Endodermal cell (in vitro differentiated cells): ENCODE measurements at regions not wholly inside any gene's neighbourhood (a gene's known extent, or its start where the extent isn't known, plus 50 kb on each side); places are given as distances from the start of the nearest gene placed in this dataset.

Experiments used
- DNase-seq: peaks from one replicate; pipeline ENCODE4 v3.0.0-alpha.2; 2017
- H3K27ac ChIP-seq: 2 replicates; pipeline ENCODE4 v1.5.1; 2013; ENCODE audit warnings: mild to moderate bottlenecking, low read depth, low read length, moderate library complexity
- H3K27me3 ChIP-seq: 2 replicates; pipeline ENCODE4 v1.6.1; 2013; ENCODE audit warnings: mild to moderate bottlenecking, low read length, moderate library complexity; ENCODE audit not compliant: insufficient read depth, control insufficient read depth, poor library complexity, severe bottlenecking
- H3K36me3 ChIP-seq: 2 replicates; pipeline ENCODE4 v1.7.0; 2013; ENCODE audit warnings: mild to moderate bottlenecking, low read length, moderate library complexity; ENCODE audit not compliant: control insufficient read depth, insufficient read depth
- H3K4me1 ChIP-seq: one replicate; pipeline ENCODE4 v1.7.0; 2013; ENCODE audit warnings: low read length; ENCODE audit not compliant: control insufficient read depth, insufficient read depth
- H3K4me3 ChIP-seq: 2 replicates; pipeline ENCODE4 v1.5.1; 2013; ENCODE audit warnings: mild to moderate bottlenecking, low read length, moderate library complexity
- H3K9ac ChIP-seq: 2 replicates; pipeline ENCODE4 v1.6.1; 2013; ENCODE audit warnings: mild to moderate bottlenecking, low read length, moderate library complexity; ENCODE audit not compliant: poor library complexity, severe bottlenecking; ENCODE audit errors: extremely low read depth
- H3K9me3 ChIP-seq: 2 replicates; pipeline ENCODE4 v1.6.1; 2013; ENCODE audit warnings: mild to moderate bottlenecking, low read length, moderate library complexity; ENCODE audit not compliant: control insufficient read depth
- H3K27ac Mint-ChIP-seq: 2 replicates; pipeline ENCODE4 v1.8.0; 2020; ENCODE audit warnings: mixed read lengths
- H3K27me3 Mint-ChIP-seq: 2 replicates; pipeline ENCODE4 v1.8.0; 2021; ENCODE audit warnings: mild to moderate bottlenecking, mixed read lengths; ENCODE audit not compliant: insufficient read depth
- H3K36me3 Mint-ChIP-seq: 2 replicates; pipeline ENCODE4 v1.8.0; 2020; ENCODE audit warnings: low read depth, mixed read lengths
- H3K4me1 Mint-ChIP-seq: 2 replicates; pipeline ENCODE4 v1.8.0; 2020; ENCODE audit warnings: mixed read lengths
- H3K4me3 Mint-ChIP-seq: 2 replicates; pipeline ENCODE4 v1.8.0; 2020; ENCODE audit warnings: mild to moderate bottlenecking, moderate library complexity, mixed read lengths
- H3K9me3 Mint-ChIP-seq: 2 replicates; pipeline ENCODE4 v1.8.0; 2020; ENCODE audit warnings: mild to moderate bottlenecking, mixed read lengths
- WGBS, 2 experiments: methylation state at CpG; one replicate each; pipeline versions ENCODE4 v1.1.5 to v1.1.7; 2013; ENCODE audit warnings: missing lambda C conversion rate in 2 of 2, mixed read lengths in 1 of 2; ENCODE audit not compliant: insufficient coverage in 1 of 2, insufficient read length in 1 of 2; 5-methylcytosine and 5-hydroxymethylcytosine counted together
- TF ChIP-seq, protein P1 (sequence below): fragments of 200-600 bp; sonication (generic); conservative IDR thresholded peaks from 2 replicates; pipeline ENCODE4 v1.5.0; 2021; ENCODE audit warnings: antibody characterized with exemption, mild to moderate bottlenecking

GRCh38 chr2:129062146-129062912, 743.7 kb upstream of the HS6ST1 start:
- Mint-ChIP-seq H3K9me3 (no peaks in the 10 kb centered on the region), H3K27me3 (no peaks in the 10 kb centered on the region), H3K4me1 (no peaks in the 10 kb centered on the region), H3K27ac (no peak overlapping the region), H3K4me3 (no peak overlapping the region), H3K36me3 (no peaks in the 10 kb centered on the region)
- Histone ChIP-seq H3K27me3 (no peaks in the 10 kb centered on the region), H3K27ac (no peak overlapping the region), H3K4me3 (no peak overlapping the region), H3K36me3 (no peaks in the 10 kb centered on the region), H3K4me1 (no peaks in the 10 kb centered on the region), H3K9me3 (no peaks in the 10 kb centered on the region), H3K9ac (no peak overlapping the region)
- DNase-seq = no peak
- TF ChIP-seq, protein P1, sequence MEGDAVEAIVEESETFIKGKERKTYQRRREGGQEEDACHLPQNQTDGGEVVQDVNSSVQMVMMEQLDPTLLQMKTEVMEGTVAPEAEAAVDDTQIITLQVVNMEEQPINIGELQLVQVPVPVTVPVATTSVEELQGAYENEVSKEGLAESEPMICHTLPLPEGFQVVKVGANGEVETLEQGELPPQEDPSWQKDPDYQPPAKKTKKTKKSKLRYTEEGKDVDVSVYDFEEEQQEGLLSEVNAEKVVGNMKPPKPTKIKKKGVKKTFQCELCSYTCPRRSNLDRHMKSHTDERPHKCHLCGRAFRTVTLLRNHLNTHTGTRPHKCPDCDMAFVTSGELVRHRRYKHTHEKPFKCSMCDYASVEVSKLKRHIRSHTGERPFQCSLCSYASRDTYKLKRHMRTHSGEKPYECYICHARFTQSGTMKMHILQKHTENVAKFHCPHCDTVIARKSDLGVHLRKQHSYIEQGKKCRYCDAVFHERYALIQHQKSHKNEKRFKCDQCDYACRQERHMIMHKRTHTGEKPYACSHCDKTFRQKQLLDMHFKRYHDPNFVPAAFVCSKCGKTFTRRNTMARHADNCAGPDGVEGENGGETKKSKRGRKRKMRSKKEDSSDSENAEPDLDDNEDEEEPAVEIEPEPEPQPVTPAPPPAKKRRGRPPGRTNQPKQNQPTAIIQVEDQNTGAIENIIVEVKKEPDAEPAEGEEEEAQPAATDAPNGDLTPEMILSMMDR = no peak
- 92 to 93% methylated on average over 9 of the region's 9 CpGs for WGBS, 2 experiments

- Mint-ChIP-seq H3K4me1 (peaks cover 7% of the 10 kb centered on the region), H3K9me3 (no peaks in the 10 kb centered on the region), H3K4me3 (no peak overlapping the region), H3K27ac (no peak overlapping the region), H3K36me3 (no peaks in the 10 kb centered on the region), H3K27me3 (no peaks in the 10 kb centered on the region)
- H3K4me1 ChIP-seq = no peaks in the 10 kb centered on the region
- H3K27me3 ChIP-seq = no peaks in the 10 kb centered on the region
- no peak overlapping the region for H3K9ac ChIP-seq
- WGBS, 2 experiments = 95 to 100% methylated on average over 1 of the region's 1 CpG
- DNase-seq = no peak
- no peaks in the 10 kb centered on the region for H3K9me3 ChIP-seq
- no peak overlapping the region for H3K4me3 ChIP-seq
- TF ChIP-seq, protein P1 = no peak
- H3K36me3 ChIP-seq = no peaks in the 10 kb centered on the region
- no peak overlapping the region for H3K27ac ChIP-seq
Observed at GRCh38 chr2:129067070-129067469, 748.4 kb upstream of the HS6ST1 start.

DNA sequence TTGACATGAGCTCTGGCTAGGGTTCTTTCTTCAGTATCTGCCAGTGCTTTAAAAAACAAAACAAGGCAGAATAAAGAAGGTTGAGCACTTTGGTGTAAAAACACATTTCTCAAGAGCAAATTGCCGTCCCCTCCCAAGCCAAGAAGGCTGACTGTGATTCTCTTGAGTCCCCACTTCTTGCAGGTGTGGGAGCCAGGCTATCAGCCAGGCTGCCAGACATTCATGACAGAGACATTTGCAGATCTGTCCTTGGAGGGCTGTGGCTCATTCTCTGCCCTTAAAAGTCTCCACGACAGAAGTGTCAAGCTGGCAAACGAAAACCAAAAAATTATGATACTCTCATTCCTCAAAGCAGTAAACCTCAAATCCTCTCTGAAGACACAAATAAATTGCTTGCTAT, 749.3 kb upstream of the HS6ST1 start:
- no peak overlapping the region for H3K27ac Mint-ChIP-seq
- TF ChIP-seq, protein P1 = no peak
- H3K27me3 ChIP-seq = no peaks in the 10 kb centered on the region
- H3K9me3 Mint-ChIP-seq = no peaks in the 10 kb centered on the region
- H3K27me3 Mint-ChIP-seq = no peaks in the 10 kb centered on the region
- peaks cover 7% of the 10 kb centered on the region for H3K4me1 Mint-ChIP-seq
- 90 to 94% methylated on average over 2 to 3 of the region's 3 CpGs for WGBS, 2 experiments
- no peaks in the 10 kb centered on the region for H3K4me1 ChIP-seq
- no peaks in the 10 kb centered on the region for H3K36me3 ChIP-seq
- H3K9me3 ChIP-seq = no peaks in the 10 kb centered on the region
- H3K4me3 ChIP-seq = no peak overlapping the region
- H3K27ac ChIP-seq = no peak overlapping the region
- H3K36me3 Mint-ChIP-seq = no peaks in the 10 kb centered on the region
- no peak overlapping the region for H3K9ac ChIP-seq
- H3K4me3 Mint-ChIP-seq = no peak overlapping the region
- no peak for DNase-seq
